ENCODE measurements at regions not wholly inside any gene's neighbourhood (a gene's known extent, or its start where the extent isn't known, plus 50 kb on each side); places are given as distances from the start of the nearest gene placed in this dataset.

- TF ChIP-seq, protein P1, sequence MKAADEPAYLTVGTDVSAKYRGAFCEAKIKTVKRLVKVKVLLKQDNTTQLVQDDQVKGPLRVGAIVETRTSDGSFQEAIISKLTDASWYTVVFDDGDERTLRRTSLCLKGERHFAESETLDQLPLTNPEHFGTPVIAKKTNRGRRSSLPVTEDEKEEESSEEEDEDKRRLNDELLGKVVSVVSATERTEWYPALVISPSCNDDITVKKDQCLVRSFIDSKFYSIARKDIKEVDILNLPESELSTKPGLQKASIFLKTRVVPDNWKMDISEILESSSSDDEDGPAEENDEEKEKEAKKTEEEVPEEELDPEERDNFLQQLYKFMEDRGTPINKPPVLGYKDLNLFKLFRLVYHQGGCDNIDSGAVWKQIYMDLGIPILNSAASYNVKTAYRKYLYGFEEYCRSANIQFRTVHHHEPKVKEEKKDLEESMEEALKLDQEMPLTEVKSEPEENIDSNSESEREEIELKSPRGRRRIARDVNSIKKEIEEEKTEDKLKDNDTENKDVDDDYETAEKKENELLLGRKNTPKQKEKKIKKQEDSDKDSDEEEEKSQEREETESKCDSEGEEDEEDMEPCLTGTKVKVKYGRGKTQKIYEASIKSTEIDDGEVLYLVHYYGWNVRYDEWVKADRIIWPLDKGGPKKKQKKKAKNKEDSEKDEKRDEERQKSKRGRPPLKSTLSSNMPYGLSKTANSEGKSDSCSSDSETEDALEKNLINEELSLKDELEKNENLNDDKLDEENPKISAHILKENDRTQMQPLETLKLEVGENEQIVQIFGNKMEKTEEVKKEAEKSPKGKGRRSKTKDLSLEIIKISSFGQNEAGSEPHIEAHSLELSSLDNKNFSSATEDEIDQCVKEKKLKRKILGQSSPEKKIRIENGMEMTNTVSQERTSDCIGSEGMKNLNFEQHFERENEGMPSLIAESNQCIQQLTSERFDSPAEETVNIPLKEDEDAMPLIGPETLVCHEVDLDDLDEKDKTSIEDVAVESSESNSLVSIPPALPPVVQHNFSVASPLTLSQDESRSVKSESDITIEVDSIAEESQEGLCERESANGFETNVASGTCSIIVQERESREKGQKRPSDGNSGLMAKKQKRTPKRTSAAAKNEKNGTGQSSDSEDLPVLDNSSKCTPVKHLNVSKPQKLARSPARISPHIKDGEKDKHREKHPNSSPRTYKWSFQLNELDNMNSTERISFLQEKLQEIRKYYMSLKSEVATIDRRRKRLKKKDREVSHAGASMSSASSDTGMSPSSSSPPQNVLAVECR (CRISPR knock-in tag; IDR thresholded peaks at IDR 0.05; ENCODE audit: borderline replicate concordance): no peak; the same call in 1 of the 2 replicates
- TF ChIP-seq ZNF432 (CRISPR knock-in tag; IDR thresholded peaks at IDR 0.05; ENCODE audit: borderline replicate concordance) (no peak), KLF6 (CRISPR knock-in tag; IDR thresholded peaks at IDR 0.05) (no peak), ZFAT (CRISPR knock-in tag; conservative IDR thresholded peaks at IDR 0.05) (no peak), ZNF121 (CRISPR knock-in tag; IDR thresholded peaks at IDR 0.05) (peak; percentile 85), SNAPC5 (CRISPR knock-in tag; IDR thresholded peaks at IDR 0.05; ENCODE audit: borderline replicate concordance) (no peak), ZNF18 (CRISPR knock-in tag; IDR thresholded peaks at IDR 0.05; ENCODE audit: insufficient replicate concordance) (no peak), NCOA5 (CRISPR knock-in tag; IDR thresholded peaks at IDR 0.05) (no peak), ZNF496 (CRISPR knock-in tag; IDR thresholded peaks at IDR 0.05; ENCODE audit: insufficient replicate concordance) (no peak), RAD51 (IDR thresholded peaks at IDR 0.05; ENCODE audit: borderline replicate concordance) (no peak), ZNF10 (CRISPR knock-in tag; IDR thresholded peaks at IDR 0.05; ENCODE audit: borderline replicate concordance, low read depth) (no peak), RFX1 (IDR thresholded peaks at IDR 0.05) (no peak), FOXM1 (CRISPR knock-in tag; IDR thresholded peaks at IDR 0.05) (no peak), ZNF660 (CRISPR knock-in tag; IDR thresholded peaks at IDR 0.05; ENCODE audit: borderline replicate concordance, low read depth) (no peak), KDM6A (CRISPR knock-in tag; IDR thresholded peaks at IDR 0.05; ENCODE audit: low read depth) (peak; percentile 15; the same call in 1 of the 2 replicates), MTF2 (CRISPR knock-in tag; IDR thresholded peaks at IDR 0.05; ENCODE audit: borderline replicate concordance) (no peak)
- TF ChIP-seq, protein P2, sequence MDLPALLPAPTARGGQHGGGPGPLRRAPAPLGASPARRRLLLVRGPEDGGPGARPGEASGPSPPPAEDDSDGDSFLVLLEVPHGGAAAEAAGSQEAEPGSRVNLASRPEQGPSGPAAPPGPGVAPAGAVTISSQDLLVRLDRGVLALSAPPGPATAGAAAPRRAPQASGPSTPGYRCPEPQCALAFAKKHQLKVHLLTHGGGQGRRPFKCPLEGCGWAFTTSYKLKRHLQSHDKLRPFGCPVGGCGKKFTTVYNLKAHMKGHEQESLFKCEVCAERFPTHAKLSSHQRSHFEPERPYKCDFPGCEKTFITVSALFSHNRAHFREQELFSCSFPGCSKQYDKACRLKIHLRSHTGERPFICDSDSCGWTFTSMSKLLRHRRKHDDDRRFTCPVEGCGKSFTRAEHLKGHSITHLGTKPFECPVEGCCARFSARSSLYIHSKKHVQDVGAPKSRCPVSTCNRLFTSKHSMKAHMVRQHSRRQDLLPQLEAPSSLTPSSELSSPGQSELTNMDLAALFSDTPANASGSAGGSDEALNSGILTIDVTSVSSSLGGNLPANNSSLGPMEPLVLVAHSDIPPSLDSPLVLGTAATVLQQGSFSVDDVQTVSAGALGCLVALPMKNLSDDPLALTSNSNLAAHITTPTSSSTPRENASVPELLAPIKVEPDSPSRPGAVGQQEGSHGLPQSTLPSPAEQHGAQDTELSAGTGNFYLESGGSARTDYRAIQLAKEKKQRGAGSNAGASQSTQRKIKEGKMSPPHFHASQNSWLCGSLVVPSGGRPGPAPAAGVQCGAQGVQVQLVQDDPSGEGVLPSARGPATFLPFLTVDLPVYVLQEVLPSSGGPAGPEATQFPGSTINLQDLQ (CRISPR knock-in tag; IDR thresholded peaks at IDR 0.05): no peak
- TF ChIP-seq, protein P3, sequence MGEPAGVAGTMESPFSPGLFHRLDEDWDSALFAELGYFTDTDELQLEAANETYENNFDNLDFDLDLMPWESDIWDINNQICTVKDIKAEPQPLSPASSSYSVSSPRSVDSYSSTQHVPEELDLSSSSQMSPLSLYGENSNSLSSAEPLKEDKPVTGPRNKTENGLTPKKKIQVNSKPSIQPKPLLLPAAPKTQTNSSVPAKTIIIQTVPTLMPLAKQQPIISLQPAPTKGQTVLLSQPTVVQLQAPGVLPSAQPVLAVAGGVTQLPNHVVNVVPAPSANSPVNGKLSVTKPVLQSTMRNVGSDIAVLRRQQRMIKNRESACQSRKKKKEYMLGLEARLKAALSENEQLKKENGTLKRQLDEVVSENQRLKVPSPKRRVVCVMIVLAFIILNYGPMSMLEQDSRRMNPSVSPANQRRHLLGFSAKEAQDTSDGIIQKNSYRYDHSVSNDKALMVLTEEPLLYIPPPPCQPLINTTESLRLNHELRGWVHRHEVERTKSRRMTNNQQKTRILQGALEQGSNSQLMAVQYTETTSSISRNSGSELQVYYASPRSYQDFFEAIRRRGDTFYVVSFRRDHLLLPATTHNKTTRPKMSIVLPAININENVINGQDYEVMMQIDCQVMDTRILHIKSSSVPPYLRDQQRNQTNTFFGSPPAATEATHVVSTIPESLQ (CRISPR knock-in tag; conservative IDR thresholded peaks at IDR 0.05): no peak
- TF ChIP-seq, protein P4, sequence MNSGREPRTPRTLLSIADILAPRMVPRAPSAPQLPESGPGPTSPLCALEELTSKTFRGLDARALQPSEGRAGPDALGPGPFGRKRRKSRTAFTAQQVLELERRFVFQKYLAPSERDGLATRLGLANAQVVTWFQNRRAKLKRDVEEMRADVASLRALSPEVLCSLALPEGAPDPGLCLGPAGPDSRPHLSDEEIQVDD (CRISPR knock-in tag; IDR thresholded peaks at IDR 0.05; ENCODE audit: borderline replicate concordance): no peak
Measured at GRCh38 chr3:197364410-197365071, 66.1 kb upstream of the DLG1 start (continued).

Data from HepG2 (cell line).